Upper lobe of right lung (tissue), 1 donor: ENCODE measurements at regions not wholly inside any gene's neighbourhood (a gene's known extent, or its start where the extent isn't known, plus 50 kb on each side); places are given as distances from the start of the nearest gene placed in this dataset.

Experiments
- ATAC-seq: fragments of 200-7000 bp; cut with Tn5 transposase; one replicate; pipeline ENCODE4 v1.9.1; 2020; ENCODE audit warnings: mild to moderate bottlenecking, moderate library complexity
- DNase-seq: peaks from one replicate; pipeline ENCODE4 v3.0.0-alpha.2; 2020
- H3K27ac ChIP-seq: fragments of 200-600 bp; one replicate; pipeline ENCODE4 v1.8.0; 2022
- H3K27me3 ChIP-seq: fragments of 200-600 bp; one replicate; pipeline ENCODE4 v1.8.0; 2022; ENCODE audit warnings: mild to moderate bottlenecking
- H3K36me3 ChIP-seq: fragments of 200-600 bp; one replicate; pipeline ENCODE4 v1.8.0; 2022
- H3K4me1 ChIP-seq: fragments of 200-600 bp; one replicate; pipeline ENCODE4 v1.8.0; 2022
- H3K4me3 ChIP-seq: fragments of 200-600 bp; one replicate; pipeline ENCODE4 v1.8.0; 2022; ENCODE audit warnings: mild to moderate bottlenecking
- H3K9me3 ChIP-seq: fragments of 200-600 bp; one replicate; pipeline ENCODE4 v1.8.0; 2022
- CTCF ChIP-seq: fragments of 200-600 bp; IDR thresholded peaks from one replicate; pipeline ENCODE4 v1.8.0; 2022; ENCODE audit warnings: antibody characterized with exemption
- intact Hi-C: fragments of 100-400 bp; cut with DNase I; formaldehyde crosslinking; loops from one replicate; pipeline ENCODE4 v1.11.0; 2022
- donor health status: DM: no; HTN: yes; CAD: no; lungs with severe emphysema.

GRCh38 chr5:145118611-145119010, 716.5 kb downstream of the PRELID2 start:
- intact Hi-C loops, result no loop called here
- TF ChIP-seq CTCF, result no peak
- Histone ChIP-seq H3K36me3 (no peaks in the 10 kb centered on the region), H3K4me3 (no peak overlapping the region), H3K27me3 (no peaks in the 10 kb centered on the region), H3K27ac (no peak overlapping the region), H3K4me1 (no peaks in the 10 kb centered on the region), H3K9me3 (no peaks in the 10 kb centered on the region)
- DNase-seq, result no peak
- no peak for ATAC-seq

- no peak for TF ChIP-seq CTCF
- no peaks in the 10 kb centered on the region for H3K27me3 ChIP-seq
- no peak overlapping the region for H3K27ac ChIP-seq
- intact Hi-C loops, result no loop called here
- H3K36me3 ChIP-seq, result no peaks in the 10 kb centered on the region
- H3K9me3 ChIP-seq, result no peaks in the 10 kb centered on the region
- no peak for ATAC-seq
- no peak overlapping the region for H3K4me3 ChIP-seq
- DNase-seq, result no peak
- no peaks in the 10 kb centered on the region for H3K4me1 ChIP-seq
Measured at GRCh38 chr5:145118127-145118526, 717.0 kb downstream of the PRELID2 start.

- no peaks in the 10 kb centered on the region for H3K27me3 ChIP-seq
- no peaks in the 10 kb centered on the region for H3K36me3 ChIP-seq
- intact Hi-C loops, result no loop called here
- H3K9me3 ChIP-seq, result no peaks in the 10 kb centered on the region
- no peak overlapping the region for H3K27ac ChIP-seq
- no peaks in the 10 kb centered on the region for H3K4me1 ChIP-seq
- DNase-seq (no peak), ATAC-seq (no peak)
- H3K4me3 ChIP-seq, result no peak overlapping the region
- TF ChIP-seq CTCF, result no peak
Measured at GRCh38 chr5:145117285-145117684, 717.9 kb downstream of the PRELID2 start.

GRCh38 chr5:145111420-145111819, 723.7 kb downstream of the PRELID2 start:
- Histone ChIP-seq H3K27ac (no peak overlapping the region), H3K27me3 (no peaks in the 10 kb centered on the region), H3K4me1 (no peaks in the 10 kb centered on the region), H3K4me3 (no peak overlapping the region), H3K9me3 (no peaks in the 10 kb centered on the region), H3K36me3 (no peaks in the 10 kb centered on the region)
- intact Hi-C loops, result no loop called here
- no peak for DNase-seq
- ATAC-seq, result no peak
- TF ChIP-seq CTCF, result no peak

- Histone ChIP-seq H3K9me3 (no peaks in the 10 kb centered on the region), H3K36me3 (no peaks in the 10 kb centered on the region), H3K4me3 (no peak overlapping the region), H3K27me3 (no peaks in the 10 kb centered on the region), H3K27ac (no peak overlapping the region), H3K4me1 (no peaks in the 10 kb centered on the region)
- intact Hi-C loops, result no loop called here
- TF ChIP-seq CTCF, result no peak
- ATAC-seq (no peak), DNase-seq (no peak)
Measured at GRCh38 chr5:145110834-145111233, 724.3 kb downstream of the PRELID2 start.

- Histone ChIP-seq H3K9me3 (no peaks in the 10 kb centered on the region), H3K4me3 (no peak overlapping the region), H3K36me3 (no peaks in the 10 kb centered on the region), H3K27me3 (no peaks in the 10 kb centered on the region), H3K4me1 (no peaks in the 10 kb centered on the region), H3K27ac (no peak overlapping the region)
- intact Hi-C loops, result no loop called here
- TF ChIP-seq CTCF, result no peak
- no peak for DNase-seq
- no peak for ATAC-seq
Measured at GRCh38 chr5:145110181-145110580, 725.0 kb downstream of the PRELID2 start.
